Breast epithelium (tissue), 3 donors: ENCODE measurements at regions not wholly inside any gene's neighbourhood (a gene's known extent, or its start where the extent isn't known, plus 50 kb on each side); places are given as distances from the start of the nearest gene placed in this dataset.

Experiments used
- POLR2A ChIP-seq: fragments of 450-650 bp; IDR thresholded peaks from one replicate; pipeline ENCODE4 v1.6.1; 2016; ENCODE audit warnings: antibody characterized with exemption, mild to moderate bottlenecking, moderate library complexity
- TF ChIP-seq, protein P1 (sequence below), 3 donors: fragments of 450-650 bp; IDR thresholded peaks; one replicate each; pipeline ENCODE4 v1.5.1; 2016 to 2017; ENCODE audit warnings: antibody characterized with exemption in 3 of 3, mild to moderate bottlenecking in 3 of 3, moderate library complexity in 3 of 3

DNA sequence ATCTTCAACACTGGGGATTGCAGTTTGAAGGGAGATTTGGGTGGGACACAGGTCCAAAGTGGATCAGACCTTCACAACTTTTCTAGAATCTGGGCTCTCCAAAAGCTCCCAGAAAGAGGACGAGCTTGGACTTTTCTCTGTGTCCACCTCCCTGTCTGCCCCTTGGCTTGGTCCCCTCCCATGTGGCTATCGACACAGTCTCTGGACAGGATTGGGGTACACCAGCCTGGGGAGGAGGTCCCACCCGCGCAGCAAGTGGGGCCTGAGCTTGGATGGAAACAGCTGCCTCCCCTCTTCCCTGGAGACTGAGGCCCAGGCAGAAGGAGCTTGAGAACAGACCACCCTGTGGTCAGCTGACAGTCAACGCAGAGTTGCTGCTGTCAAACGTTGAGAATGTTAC lies 84.6 kb upstream of the FCN1 start:
- no peak for TF ChIP-seq POLR2A
- TF ChIP-seq, protein P1, sequence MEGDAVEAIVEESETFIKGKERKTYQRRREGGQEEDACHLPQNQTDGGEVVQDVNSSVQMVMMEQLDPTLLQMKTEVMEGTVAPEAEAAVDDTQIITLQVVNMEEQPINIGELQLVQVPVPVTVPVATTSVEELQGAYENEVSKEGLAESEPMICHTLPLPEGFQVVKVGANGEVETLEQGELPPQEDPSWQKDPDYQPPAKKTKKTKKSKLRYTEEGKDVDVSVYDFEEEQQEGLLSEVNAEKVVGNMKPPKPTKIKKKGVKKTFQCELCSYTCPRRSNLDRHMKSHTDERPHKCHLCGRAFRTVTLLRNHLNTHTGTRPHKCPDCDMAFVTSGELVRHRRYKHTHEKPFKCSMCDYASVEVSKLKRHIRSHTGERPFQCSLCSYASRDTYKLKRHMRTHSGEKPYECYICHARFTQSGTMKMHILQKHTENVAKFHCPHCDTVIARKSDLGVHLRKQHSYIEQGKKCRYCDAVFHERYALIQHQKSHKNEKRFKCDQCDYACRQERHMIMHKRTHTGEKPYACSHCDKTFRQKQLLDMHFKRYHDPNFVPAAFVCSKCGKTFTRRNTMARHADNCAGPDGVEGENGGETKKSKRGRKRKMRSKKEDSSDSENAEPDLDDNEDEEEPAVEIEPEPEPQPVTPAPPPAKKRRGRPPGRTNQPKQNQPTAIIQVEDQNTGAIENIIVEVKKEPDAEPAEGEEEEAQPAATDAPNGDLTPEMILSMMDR (IDR thresholded peaks at IDR 0.05): no peak
